ENCODE measurements at regions not wholly inside any gene's neighbourhood (a gene's known extent, or its start where the extent isn't known, plus 50 kb on each side); places are given as distances from the start of the nearest gene placed in this dataset.

- Histone ChIP-seq H3K27me3 (no peaks in the 10 kb centered on the region), H3K27ac (no peak overlapping the region), H3K4me3 (no peak overlapping the region), H3K9me3 (no peaks in the 10 kb centered on the region), H3K36me3 (no peaks in the 10 kb centered on the region), H3K4me1 (no peaks in the 10 kb centered on the region)
- ATAC-seq (ENCODE audit: low FRiP score in 2 of 2), result no peak
- no peak for TF ChIP-seq POLR2A (IDR thresholded peaks at IDR 0.05)
- TF ChIP-seq CTCF (IDR thresholded peaks at IDR 0.05), result no peak
- TF ChIP-seq EP300 (IDR thresholded peaks at IDR 0.05), result no peak
- no peak for TF ChIP-seq POLR2AphosphoS5 (IDR thresholded peaks at IDR 0.05)
- no peak for DNase-seq
- 72 to 73% methylated on average over 2 of the region's 2 CpGs for WGBS, 2 donors
These were observed 155.0 kb upstream of the MAOA start for GRCh38 chrX:43500996-43501694.

- ATAC-seq (ENCODE audit: low FRiP score in 2 of 2) (no peak), DNase-seq (no peak)
- Histone ChIP-seq H3K4me1 (no peaks in the 10 kb centered on the region), H3K27me3 (no peaks in the 10 kb centered on the region), H3K27ac (no peak overlapping the region), H3K4me3 (no peak overlapping the region), H3K9me3 (no peaks in the 10 kb centered on the region), H3K36me3 (no peaks in the 10 kb centered on the region)
- no peak for TF ChIP-seq POLR2AphosphoS5 (IDR thresholded peaks at IDR 0.05)
- no peak for TF ChIP-seq CTCF (IDR thresholded peaks at IDR 0.05)
- TF ChIP-seq EP300 (IDR thresholded peaks at IDR 0.05), result no peak
- no peak for TF ChIP-seq POLR2A (IDR thresholded peaks at IDR 0.05)
These were observed 151.7 kb upstream of the MAOA start for GRCh38 chrX:43504394-43504793.

- no peak overlapping the region for H3K27ac ChIP-seq
These were observed 150.3 kb upstream of the MAOA start for GRCh38 chrX:43505769-43506168.

GRCh38 chrX:43508694-43509093, 147.4 kb upstream of the MAOA start:
- no peaks in the 10 kb centered on the region for H3K9me3 ChIP-seq
- no peak overlapping the region for H3K4me3 ChIP-seq
- H3K36me3 ChIP-seq, result no peaks in the 10 kb centered on the region
- DNase-seq (no peak), ATAC-seq (ENCODE audit: low FRiP score in 2 of 2) (no peak)
- no peak overlapping the region for H3K27ac ChIP-seq
- H3K4me1 ChIP-seq, result no peaks in the 10 kb centered on the region
- no peak for TF ChIP-seq POLR2A (IDR thresholded peaks at IDR 0.05)
- no peak for TF ChIP-seq POLR2AphosphoS5 (IDR thresholded peaks at IDR 0.05)
- TF ChIP-seq EP300 (IDR thresholded peaks at IDR 0.05), result no peak
- TF ChIP-seq CTCF (IDR thresholded peaks at IDR 0.05), result no peak
- H3K27me3 ChIP-seq, result no peaks in the 10 kb centered on the region

More at GRCh38 chrX:43505769-43506168, 150.3 kb upstream of the MAOA start:
- H3K9me3 ChIP-seq, result no peaks in the 10 kb centered on the region
- 64 to 88% methylated on average over 3 of the region's 3 CpGs for WGBS, 2 donors
- DNase-seq (no peak), ATAC-seq (ENCODE audit: low FRiP score in 2 of 2) (no peak)
- no peaks in the 10 kb centered on the region for H3K27me3 ChIP-seq
- H3K4me1 ChIP-seq, result no peaks in the 10 kb centered on the region
- H3K36me3 ChIP-seq, result no peaks in the 10 kb centered on the region
- TF ChIP-seq CTCF (IDR thresholded peaks at IDR 0.05), result no peak
- TF ChIP-seq EP300 (IDR thresholded peaks at IDR 0.05), result no peak
- TF ChIP-seq POLR2A (IDR thresholded peaks at IDR 0.05), result no peak
- no peak for TF ChIP-seq POLR2AphosphoS5 (IDR thresholded peaks at IDR 0.05)
- H3K4me3 ChIP-seq, result no peak overlapping the region

- WGBS, 2 donors, result 63 to 69% methylated on average over 1 of the region's 1 CpG
- Histone ChIP-seq H3K36me3 (no peaks in the 10 kb centered on the region), H3K4me3 (no peak overlapping the region), H3K27ac (no peak overlapping the region), H3K4me1 (no peaks in the 10 kb centered on the region), H3K9me3 (no peaks in the 10 kb centered on the region), H3K27me3 (no peaks in the 10 kb centered on the region)
- ATAC-seq (ENCODE audit: low FRiP score in 2 of 2), result no peak
- TF ChIP-seq POLR2AphosphoS5 (IDR thresholded peaks at IDR 0.05), result no peak
- no peak for TF ChIP-seq EP300 (IDR thresholded peaks at IDR 0.05)
- TF ChIP-seq POLR2A (IDR thresholded peaks at IDR 0.05), result no peak
- no peak for TF ChIP-seq CTCF (IDR thresholded peaks at IDR 0.05)
- no peak for DNase-seq
These were observed 145.9 kb upstream of the MAOA start for GRCh38 chrX:43510209-43510608.
